Retinal pigment epithelial cell (primary cell): ENCODE measurements at regions not wholly inside any gene's neighbourhood (a gene's known extent, or its start where the extent isn't known, plus 50 kb on each side); places are given as distances from the start of the nearest gene placed in this dataset.

Experiments used
- DNase-seq: peaks from one replicate; pipeline ENCODE4 v3.0.0-alpha.2; 2010; ENCODE audit warnings: low read depth
- H3K4me3 ChIP-seq: 2 replicates; pipeline ENCODE4 v1.5.1; 2011; ENCODE audit warnings: mild to moderate bottlenecking, low read length, control low read depth, moderate library complexity
- CTCF ChIP-seq: conservative IDR thresholded peaks from 2 replicates; pipeline ENCODE4 v1.5.1; 2011; ENCODE audit warnings: low read depth, low read length, control low read depth, inconsistent platforms

GRCh38 chr12:91377436-91377835, 194.8 kb upstream of the DCN start:
- TF ChIP-seq CTCF: no peak
- DNase-seq: no peak
- no peak overlapping the region for H3K4me3 ChIP-seq

GRCh38 chr12:91373086-91373485, 190.5 kb upstream of the DCN start:
- no peak for DNase-seq
- H3K4me3 ChIP-seq: no peak overlapping the region
- TF ChIP-seq CTCF: no peak

- no peak for TF ChIP-seq CTCF
- H3K4me3 ChIP-seq: no peak overlapping the region
- no peak for DNase-seq
These were observed 187.7 kb upstream of the DCN start for GRCh38 chr12:91370086-91370868.

- no peak overlapping the region for H3K4me3 ChIP-seq
- DNase-seq: no peak
- TF ChIP-seq CTCF: no peak
These were observed 186.0 kb upstream of the DCN start for GRCh38 chr12:91368613-91369012.

- peak; percentile 55 for TF ChIP-seq CTCF
- DNase-seq: no peak
- H3K4me3 ChIP-seq: no peak overlapping the region
These were observed 184.7 kb upstream of the DCN start for GRCh38 chr12:91367234-91367849.

GRCh38 chr12:91364471-91365184, 182.0 kb upstream of the DCN start:
- no peak overlapping the region for H3K4me3 ChIP-seq
- DNase-seq: no peak
- TF ChIP-seq CTCF: no peak

GRCh38 chr12:91361864-91362263, 179.2 kb upstream of the DCN start:
- DNase-seq: peak; percentile 19
- no peak overlapping the region for H3K4me3 ChIP-seq
- TF ChIP-seq CTCF: peak; percentile 57
